ENCODE measurements at regions not wholly inside any gene's neighbourhood (a gene's known extent, or its start where the extent isn't known, plus 50 kb on each side); places are given as distances from the start of the nearest gene placed in this dataset.

DNA sequence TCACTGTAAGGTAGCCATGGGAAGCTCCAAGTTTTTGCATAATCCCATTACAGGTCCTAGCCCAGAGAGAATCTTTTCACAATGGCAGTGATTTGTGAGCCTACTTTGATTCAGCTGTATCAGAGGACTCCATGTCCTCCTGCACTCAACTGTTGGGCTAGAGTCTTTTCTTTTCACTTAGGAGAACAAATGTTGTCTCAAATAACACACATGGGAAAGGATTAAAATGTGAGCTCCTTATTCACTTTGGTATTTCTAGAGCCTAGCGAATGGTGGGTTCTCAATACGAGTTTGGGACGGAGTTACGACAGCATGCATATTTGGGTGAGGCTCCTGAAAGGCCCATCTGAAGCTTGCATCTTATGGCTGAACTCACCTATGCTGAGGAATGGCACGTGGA, 183.5 kb upstream of the STEAP4 start:
- TF ChIP-seq CTCF (IDR thresholded peaks at IDR 0.05) = no peak
- no peak for DNase-seq
- H3K36me3 ChIP-seq = no peaks in the 10 kb centered on the region
- no peaks in the 10 kb centered on the region for H3K9me3 ChIP-seq
- H3K4me1 ChIP-seq = no peaks in the 10 kb centered on the region
- no peaks in the 10 kb centered on the region for H3K27me3 ChIP-seq (ENCODE audit: low read depth)
- no peak overlapping the region for H3K27ac ChIP-seq
- intact Hi-C loops (cut with DNase I) = no loop called here
- H3K4me3 ChIP-seq = no peak overlapping the region
- ATAC-seq = no peak

DNA sequence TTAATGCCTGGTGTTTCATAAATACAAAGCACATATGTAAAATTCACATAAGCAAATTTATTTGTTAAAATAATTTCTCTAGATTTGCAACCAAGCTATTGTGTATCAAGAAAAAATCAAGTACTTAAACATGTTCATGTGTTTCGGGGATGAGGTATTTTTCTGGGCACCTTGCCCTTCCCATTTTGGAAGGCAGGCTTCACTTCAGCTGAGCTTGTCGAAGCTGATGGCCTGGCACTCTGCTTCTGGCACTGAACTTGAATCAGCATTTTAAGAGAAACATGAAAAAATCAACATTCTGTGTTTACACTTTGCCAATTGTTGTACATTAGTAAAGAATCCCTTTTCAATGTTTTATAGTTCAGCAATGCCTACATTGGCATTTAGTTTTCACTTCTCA, 179.1 kb upstream of the STEAP4 start:
- DNase-seq = no peak
- H3K4me1 ChIP-seq = no peaks in the 10 kb centered on the region
- TF ChIP-seq CTCF (IDR thresholded peaks at IDR 0.05) = no peak
- no peak overlapping the region for H3K4me3 ChIP-seq
- no peaks in the 10 kb centered on the region for H3K27me3 ChIP-seq (ENCODE audit: low read depth)
- no peak overlapping the region for H3K27ac ChIP-seq
- H3K9me3 ChIP-seq = no peaks in the 10 kb centered on the region
- ATAC-seq = no peak
- intact Hi-C loops (cut with DNase I) = no loop called here
- no peaks in the 10 kb centered on the region for H3K36me3 ChIP-seq

DNA sequence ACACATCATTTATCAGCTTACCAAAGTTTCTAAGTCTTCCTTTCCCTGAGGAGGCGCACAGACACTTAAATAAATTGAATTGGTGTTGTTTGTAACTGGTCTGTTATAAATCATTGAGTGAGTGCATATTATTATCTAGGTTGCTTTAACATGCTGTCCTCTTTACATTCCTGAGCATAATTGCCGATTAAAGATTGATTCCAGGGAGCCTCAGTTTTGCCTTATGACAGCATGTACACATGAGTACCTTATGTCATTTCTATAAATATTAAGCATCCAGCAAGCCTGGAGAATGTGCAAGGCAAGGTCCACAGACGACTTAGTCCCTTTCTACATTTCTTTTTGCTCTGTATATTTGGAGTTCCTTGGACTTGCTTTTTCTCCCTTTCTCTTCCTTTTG, 177.9 kb upstream of the STEAP4 start:
- no peak for DNase-seq
- ATAC-seq = no peak
- Histone ChIP-seq H3K4me1 (no peaks in the 10 kb centered on the region), H3K4me3 (no peak overlapping the region), H3K36me3 (no peaks in the 10 kb centered on the region), H3K9me3 (no peaks in the 10 kb centered on the region), H3K27ac (no peak overlapping the region), H3K27me3 (ENCODE audit: low read depth) (no peaks in the 10 kb centered on the region)
- intact Hi-C loops (cut with DNase I) = no loop called here
- TF ChIP-seq CTCF (IDR thresholded peaks at IDR 0.05) = no peak

DNA sequence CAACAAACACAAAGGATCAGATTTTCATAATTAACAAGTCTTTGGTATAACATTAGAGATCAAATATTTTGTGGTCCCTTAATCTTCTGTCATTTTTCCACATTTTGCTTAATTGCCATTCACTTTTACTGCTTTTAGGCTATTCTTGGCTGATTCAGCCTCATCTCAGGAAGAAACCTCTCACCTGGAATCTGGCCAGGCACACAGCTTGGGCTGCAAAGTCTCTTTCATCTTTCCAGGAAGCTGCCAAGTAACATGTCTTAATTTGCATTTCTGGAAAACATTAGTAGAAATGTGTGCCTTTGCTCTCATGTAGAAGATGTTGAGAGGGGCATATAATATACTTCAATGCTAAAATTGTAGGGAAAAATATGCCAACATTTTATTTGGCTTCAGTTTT, 174.2 kb upstream of the STEAP4 start:
- no peak overlapping the region for H3K27ac ChIP-seq
- TF ChIP-seq CTCF (IDR thresholded peaks at IDR 0.05) = no peak
- intact Hi-C loops (cut with DNase I) = no loop called here

GRCh38 chr7:88480271-88480670, 173.6 kb upstream of the STEAP4 start:
- no peak overlapping the region for H3K4me3 ChIP-seq
- DNase-seq (no peak), ATAC-seq (no peak)
- no peaks in the 10 kb centered on the region for H3K27me3 ChIP-seq (ENCODE audit: low read depth)
- TF ChIP-seq CTCF (IDR thresholded peaks at IDR 0.05) = no peak
- H3K4me1 ChIP-seq = no peaks in the 10 kb centered on the region
- no peaks in the 10 kb centered on the region for H3K36me3 ChIP-seq
- H3K9me3 ChIP-seq = no peaks in the 10 kb centered on the region
- intact Hi-C loops (cut with DNase I) = no loop called here
- no peak overlapping the region for H3K27ac ChIP-seq

More for the DNA sequence above, 174.2 kb upstream of the STEAP4 start:
- H3K9me3 ChIP-seq = no peaks in the 10 kb centered on the region
- DNase-seq (no peak), ATAC-seq (no peak)
- no peak overlapping the region for H3K4me3 ChIP-seq
- H3K36me3 ChIP-seq = no peaks in the 10 kb centered on the region
- no peaks in the 10 kb centered on the region for H3K27me3 ChIP-seq (ENCODE audit: low read depth)
- H3K4me1 ChIP-seq = no peaks in the 10 kb centered on the region

DNA sequence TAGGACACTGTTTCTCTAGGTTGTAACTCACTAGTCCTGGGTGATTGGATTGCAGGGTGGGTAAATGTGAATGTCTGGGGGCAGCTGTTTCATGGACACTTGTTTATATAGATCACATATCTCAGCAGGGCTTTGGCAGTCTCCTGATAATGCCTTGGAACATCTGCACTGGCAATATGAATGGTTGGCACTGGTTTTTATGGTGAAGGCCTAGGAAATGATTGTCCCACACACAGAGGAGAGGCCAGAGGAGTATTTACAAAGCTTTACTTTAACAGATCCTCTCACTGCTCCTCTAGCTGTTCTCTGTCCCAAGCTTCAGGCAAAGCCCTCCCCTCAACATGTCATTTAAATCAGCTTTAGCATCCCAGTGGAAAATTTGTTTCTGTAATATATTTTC, 171.3 kb upstream of the STEAP4 start:
- no peak for TF ChIP-seq CTCF (IDR thresholded peaks at IDR 0.05)

More for the DNA sequence above, 171.3 kb upstream of the STEAP4 start:
- intact Hi-C loops (cut with DNase I) = no loop called here
- Histone ChIP-seq H3K27ac (no peak overlapping the region), H3K4me1 (no peaks in the 10 kb centered on the region), H3K36me3 (no peaks in the 10 kb centered on the region), H3K9me3 (no peaks in the 10 kb centered on the region), H3K4me3 (no peak overlapping the region), H3K27me3 (ENCODE audit: low read depth) (no peaks in the 10 kb centered on the region)
- DNase-seq (no peak), ATAC-seq (no peak)
